Activated T-helper 1 cell treated with anti-CD3 and anti-CD28 coated beads, Interleukin-2, amount 50 U/mL, for 16 hours (primary cell): ENCODE measurements at regions not wholly inside any gene's neighbourhood (a gene's known extent, or its start where the extent isn't known, plus 50 kb on each side); places are given as distances from the start of the nearest gene placed in this dataset.

Experiments used
- DNase-seq, 2 donors: peaks; one replicate each; pipeline ENCODE4 v3.0.0-alpha.2; 2020; ENCODE audit warnings: low read depth in 1 of 2, low spot score in 1 of 2

DNA sequence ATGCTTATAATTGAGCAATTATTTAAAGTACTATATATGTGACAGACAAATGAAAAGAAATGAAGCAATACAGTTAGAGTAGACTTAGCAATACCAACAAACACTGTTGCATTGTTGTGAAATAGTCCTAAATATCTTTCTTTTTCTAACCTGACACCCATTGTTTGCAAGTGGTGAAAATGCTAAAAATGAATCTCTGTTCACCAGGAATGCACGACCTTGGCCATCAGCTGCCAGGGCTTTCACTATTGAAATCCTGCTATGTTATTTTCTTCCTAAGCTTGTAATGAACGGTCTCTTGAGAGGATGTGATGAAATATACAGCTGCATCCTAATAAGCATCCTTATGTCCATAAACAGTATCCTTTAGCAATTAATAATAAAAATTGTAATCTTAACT is 136.2 kb upstream of the MGAT5 start:
- no peak for DNase-seq

DNA sequence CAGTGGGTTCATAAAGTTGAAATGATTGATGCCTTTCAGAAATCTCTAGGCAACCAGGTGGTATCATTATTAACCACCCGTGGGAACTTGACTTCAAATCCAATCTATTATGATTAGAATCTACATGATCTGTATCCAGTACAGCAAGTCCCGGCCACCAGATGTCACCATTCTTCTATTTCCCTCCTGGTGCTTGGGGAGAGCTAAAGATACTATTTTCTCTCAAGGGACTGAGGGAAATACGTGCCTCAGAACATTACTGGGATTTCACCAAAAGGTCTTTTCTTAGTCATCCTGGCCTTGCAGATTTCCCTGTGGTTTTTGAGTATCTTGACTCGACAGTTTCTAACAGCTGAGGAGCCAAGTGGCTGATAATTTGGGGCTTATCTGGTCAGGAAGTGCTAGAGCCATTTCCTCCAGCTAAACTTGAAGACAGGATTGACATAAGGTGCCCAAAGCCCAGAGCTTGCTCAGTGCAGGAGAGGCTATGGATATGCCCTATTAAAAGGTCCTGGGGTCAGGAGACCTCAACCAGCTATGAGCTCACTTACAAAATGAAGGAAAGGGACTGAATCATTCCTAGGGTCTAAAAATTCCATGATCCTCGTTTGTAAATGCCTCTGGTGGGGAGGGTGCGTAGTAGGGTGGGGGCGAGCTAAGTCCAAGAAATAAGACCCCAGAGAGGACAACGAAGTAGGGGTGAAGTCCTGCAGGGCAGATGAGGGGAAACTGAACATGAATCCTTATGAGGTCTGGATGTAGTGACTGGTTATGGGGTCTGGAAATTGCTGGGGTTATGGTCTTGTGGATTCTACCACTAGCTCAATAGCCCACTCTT is 135.4 kb upstream of the MGAT5 start:
- peak; percentile 65 to 69 for DNase-seq

DNA sequence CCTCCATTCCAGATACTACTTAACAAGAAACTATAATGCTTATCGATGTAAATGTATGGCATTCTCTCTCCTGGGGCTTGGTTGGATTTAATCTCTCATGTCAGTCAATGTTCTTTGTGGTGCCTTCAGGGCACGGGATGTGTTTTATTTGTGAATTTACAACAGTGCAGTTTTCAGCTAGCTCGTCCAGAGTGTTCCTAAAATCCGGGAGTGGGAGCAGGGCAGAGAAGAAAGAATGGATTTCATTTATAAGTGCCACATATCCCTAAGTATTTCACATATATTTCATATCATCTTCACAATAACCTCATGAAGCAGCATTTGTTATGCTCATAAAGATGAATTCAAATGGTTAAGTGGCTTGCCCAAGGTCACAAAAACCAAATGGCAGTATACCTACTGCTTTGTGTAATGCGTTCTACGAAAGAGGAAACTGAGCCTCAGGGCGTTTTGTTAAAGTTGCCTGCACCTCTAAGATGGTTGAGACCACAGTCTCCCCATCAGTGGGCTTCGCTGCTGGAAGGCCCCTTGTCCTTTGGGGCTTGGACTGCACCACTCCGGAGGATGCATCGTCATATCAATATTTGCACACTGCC is 134.7 kb upstream of the MGAT5 start:
- no peak for DNase-seq

DNA sequence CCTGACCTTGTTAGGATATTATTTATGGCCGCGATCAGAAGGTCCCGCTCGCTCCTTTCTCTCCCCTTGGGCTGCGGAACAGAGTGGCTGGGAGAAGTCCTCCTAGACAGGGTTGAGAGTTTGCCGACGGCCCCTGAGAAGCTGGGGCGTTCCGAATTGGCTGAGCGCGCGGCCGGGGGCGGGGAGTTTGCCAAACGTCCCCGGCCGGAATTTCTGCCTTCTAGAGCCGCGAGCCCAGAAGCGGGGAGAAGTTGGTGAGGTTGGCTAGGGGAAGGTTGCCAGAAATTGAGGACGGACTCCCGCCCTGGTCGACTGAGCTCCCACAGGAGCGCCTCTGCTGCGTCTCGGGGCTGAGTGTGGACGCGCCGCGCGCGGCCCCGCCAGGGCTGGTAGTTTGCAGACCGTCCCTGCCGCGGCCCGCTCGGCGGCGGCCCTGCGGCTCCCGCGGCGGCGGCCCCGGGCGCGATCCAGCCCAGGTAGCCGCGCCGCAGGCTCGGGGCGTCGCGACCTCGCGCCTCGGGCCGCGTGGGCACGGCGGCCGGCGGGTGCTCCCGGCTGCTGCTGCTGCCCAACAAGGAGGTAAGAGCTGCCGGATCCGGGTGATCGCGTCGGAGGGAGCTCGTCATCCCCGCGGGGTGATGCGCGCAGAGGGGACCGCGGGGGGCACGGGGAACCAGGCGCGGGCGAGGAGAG is 134.0 kb upstream of the MGAT5 start:
- peak; percentile 50 to 70 for DNase-seq

DNA sequence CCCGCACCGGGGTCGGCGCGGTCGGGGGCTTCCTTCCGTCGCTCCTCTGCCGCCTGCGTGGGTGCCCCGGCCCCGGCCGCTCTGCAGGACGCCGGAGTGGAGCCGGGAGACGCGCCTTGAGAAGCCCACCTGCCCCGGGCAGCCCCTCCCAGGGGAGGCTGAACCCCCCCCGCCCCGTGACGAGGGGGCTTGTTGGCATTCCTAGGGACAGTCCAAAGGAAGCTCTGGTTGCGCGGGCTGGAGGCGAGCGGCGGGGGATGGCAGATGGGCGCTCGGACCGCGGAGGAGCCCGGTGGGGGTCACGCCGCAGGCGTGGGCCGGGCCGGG is 133.5 kb upstream of the MGAT5 start:
- DNase-seq = no peak

DNA sequence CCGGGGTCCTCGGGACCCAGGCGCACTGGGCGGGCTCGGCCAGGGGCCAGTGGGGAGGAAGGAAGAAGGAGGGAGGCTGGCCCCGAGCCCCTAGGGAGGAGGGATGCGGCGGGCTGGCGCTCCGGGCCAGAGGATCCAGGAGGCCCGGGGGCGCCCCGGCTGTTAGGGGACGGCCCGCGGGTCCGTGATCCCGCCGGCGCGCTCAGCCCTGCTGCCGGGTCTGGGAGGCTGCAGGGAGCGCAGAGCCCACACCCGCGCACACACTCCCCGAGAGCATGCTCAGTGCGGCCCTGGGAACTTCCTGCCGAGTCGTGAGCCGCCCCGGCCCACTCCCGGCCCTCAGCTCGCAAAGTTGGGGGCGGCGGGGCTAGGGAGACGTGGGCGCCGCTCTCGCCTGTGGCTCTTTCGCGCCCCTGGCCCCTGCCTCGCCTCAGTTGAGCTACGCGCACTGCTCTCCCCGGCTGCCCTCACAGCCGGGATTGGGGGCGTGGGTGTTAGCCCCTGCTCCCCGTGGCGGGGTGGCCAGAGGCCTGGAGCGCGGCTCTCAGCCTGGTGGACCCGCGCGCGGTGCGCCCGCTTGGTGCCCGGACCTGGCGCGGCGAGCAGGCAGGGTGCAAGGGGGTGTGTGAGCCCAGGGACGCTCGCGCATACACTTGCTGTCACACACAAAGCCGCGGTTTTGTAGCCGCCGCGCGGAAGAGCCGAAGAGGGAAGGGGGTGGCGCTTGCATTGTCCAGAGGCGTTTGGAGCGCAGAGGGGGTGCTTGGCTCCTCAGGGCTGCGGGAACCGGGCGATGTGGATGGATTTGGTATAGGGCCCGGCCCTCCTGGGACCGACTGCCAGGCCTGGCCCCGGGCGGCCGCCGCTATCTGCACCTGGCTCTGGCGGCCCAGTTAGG is 132.9 kb upstream of the MGAT5 start:
- peak in 1 of 2 donors; percentile 52 for DNase-seq

DNA sequence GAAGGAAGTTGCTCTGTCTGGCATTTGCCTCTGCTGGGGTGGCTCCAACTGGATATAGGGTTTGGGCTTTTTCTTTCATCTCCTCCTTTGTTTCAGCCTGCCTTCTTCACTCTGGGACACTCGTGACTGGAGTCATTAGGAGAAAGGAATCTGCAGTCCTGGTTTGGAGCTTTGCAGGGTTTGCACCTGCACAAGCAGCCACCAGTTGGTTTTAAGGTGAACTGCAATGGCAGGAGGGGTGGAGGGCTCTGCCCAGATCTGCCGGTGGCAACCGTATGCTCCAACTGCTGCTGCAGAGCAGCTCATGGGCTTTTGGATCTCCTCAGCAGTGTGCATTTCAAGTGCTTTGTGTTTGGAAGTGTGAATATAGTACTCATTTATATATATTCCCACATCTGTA is 131.3 kb upstream of the MGAT5 start:
- no peak for DNase-seq

DNA sequence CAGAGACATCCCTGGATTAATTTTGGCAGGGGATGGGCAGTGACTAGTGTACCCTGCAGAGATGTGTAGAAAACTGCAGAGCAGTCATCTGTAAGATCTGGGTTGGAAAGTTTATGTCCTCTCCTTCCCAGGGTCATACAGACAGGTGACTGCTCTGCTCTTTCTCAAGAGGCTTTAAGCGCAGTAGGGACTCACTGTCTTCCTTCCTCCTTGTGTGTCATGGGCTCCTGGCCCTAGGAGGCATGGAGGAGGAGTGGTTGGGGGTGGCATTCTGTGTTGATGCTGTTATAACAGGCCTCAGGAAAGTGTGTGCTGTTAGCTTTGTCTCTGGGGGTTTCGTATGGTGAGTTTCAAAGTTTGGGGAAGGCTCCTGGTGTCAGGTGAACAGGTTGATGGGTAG is 130.5 kb upstream of the MGAT5 start:
- no peak for DNase-seq

DNA sequence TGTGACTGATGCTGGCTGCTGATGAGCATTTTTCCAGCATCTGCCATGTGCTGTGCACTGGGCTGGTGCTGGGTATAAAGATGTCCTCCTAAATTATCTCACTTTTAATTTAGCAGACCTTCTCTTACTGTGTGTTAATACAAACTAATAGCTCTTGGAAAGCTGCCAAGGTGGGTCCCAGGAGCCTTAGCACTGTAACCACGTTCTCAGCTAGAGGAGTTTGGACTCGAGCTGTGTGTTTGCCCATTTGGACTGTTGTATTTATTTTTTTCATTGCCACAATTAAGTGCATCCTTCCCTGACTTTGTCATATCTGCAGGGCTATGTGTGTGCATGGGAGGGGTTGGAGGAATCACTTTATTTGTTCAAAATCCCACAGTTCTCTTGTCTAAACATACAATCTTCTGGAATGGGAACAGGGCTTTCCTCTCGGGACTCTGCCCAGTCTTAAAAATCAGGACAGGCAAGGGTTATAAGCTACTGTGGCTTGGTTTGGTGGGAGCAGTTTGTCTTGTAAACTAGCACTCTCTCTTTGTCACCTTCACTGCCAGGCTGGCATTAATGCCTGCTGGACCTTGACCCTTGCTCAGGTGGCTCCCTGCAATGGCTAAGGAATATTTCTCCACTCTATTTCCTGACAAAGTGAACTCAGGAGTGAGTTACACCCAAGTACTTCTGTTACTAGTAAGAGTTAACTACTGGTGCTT is 129.7 kb upstream of the MGAT5 start:
- DNase-seq = no peak

DNA sequence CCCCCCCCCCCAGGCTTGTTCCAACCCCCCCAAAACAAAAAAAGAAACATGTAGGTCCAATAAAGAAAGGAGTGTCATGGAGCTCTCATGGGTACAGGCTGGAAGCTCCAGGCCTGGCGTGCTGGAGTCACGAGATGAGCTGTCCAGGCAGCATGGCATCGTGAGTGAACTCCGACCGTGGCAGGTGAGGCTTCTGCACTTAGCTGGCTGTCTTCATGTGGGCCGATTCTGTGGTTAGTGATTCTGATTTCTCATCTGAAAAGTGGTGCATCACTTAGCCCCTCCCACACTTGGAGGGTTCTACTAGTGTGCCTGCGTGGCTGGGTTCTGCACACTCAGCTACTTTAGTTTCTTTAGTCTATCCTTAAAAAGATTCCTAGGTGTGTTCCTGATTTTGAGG is 126.4 kb upstream of the MGAT5 start:
- DNase-seq = peak in 1 of 2 donors; percentile 38

DNA sequence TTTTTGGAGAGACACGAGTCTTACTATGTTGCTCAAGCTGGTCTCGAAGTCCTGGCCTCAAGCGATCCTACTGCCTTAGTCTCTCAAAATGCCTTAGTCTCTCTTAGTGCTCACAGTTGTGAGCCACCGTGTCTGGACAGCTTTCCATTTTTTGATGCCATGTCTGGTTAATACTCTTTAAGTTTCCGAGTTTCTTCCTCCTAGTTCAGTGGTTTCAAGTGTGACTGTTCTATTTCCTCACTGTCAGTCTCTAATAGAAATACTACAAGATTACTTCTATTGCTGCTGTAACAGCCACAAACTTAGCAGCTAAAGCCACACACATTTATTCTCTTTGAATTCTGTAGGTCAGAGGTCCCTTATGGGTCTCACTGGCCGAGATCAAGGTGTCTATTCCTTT is 125.1 kb upstream of the MGAT5 start:
- DNase-seq = no peak

DNA sequence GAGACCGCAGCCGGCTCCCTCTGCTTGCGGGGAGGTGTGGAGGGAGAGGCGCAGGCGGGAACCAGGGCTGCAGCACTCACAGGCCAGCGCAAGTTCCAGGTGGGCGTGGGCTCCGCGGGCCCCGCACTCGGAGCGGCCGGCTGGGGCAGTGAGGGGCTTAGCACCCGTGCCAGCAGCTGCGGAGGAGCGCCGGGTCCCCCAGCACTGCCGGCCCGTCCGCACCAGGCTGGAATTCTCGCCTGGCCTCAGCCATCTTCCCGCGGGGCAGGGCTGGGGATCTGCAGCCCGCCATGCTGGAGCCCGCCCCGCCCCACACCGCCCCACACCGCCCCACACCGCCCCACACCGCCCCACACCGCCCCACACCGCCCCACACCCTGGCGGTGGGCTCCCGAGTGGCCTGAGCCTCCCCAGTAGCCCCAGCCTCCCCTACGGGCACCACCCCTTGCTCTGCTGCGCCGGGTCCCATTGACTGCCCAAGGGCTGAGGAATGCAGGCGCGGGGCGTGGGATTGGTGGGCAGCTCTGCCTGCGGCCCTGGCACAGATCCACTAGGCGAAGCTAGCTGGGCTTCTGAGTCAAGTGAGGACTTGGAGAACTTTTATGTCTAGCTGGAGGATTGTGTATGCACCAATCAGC is 123.9 kb upstream of the MGAT5 start:
- no peak for DNase-seq

DNA sequence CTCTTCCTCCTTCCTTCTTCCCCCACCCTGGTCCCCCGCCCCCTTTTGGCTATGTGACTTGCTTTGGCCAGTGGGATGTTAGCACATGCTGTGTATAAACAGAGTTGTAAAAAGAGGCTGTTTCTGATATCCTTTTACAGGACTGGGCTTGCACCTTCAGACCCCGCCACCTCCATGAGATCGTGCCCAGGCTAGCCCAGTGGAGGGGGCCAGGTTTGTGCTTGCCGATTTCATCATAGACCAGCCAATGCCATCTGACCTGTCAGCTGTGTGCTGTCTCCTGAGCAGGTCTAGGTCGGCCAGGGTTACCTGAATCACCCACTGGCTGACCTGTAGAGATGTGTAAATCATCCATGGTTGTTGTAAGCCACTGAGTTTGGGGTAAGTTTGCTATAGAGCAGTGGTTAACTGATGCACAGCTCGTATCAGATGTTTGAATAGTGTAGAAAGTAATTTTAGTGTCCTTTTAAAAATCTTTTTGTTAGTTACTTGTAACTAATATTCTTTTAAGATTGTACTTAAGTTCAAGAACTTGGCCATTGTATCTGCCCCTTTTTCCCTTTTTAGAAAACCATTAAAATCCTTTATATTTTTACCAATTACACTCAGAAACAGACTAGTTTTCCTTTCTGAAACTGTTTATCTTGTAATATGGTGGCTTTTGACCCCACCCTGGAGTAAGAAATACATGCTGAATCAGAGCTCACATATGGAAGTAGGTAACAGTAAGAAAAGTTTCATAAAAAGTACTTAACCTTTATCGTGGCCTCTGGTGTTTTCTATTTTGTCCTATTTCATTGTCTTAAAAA is 122.0 kb upstream of the MGAT5 start:
- DNase-seq = no peak

DNA sequence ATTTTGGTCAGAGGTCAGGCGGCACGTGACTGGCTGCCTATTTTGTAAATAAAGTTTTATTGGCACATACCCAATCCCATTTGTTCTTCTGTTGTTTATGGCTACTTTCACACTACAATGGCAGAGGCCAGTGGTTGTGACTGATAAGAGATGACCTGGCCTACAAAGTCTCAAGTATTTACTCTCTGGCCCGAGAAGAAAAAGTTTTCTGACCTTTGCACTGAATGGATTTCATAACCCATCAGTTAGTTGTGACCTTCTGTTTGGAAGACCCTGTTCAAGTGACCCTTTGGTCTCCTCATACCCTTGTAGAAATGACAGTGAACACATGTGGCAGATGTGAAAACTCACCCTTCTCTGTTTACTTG is 121.4 kb upstream of the MGAT5 start:
- no peak for DNase-seq

DNA sequence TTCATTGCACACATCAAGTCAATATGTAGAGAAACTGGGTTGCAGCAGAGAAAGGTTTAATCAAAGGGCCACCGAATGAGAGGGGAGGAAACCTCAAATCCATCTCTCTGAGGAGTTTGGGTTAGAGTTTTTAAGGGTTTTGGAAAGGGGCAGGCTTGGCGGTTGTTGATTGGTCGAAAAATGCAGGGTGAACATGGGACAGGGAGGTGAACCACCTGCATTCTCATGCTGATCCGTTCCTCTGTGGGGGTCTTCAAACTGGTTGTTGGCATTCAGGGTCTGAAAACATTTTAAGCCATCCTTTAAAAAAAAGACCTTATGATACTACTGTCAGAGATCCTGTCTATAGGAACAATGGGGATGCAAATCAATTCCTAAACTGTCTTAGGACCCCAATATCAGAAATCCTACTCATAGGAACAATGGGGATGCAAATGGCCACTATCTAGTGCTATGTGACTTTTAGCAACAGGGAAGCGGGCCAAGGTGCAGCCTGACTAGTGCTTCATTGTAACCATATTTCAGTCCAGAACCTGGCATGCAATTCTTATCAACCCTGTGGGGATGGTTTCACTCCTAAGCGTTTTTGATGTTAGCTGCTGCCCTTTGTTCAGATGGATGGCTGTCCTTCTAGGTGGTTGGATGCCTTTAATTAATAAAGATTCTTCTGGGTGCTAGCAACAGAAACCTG is 120.1 kb upstream of the MGAT5 start:
- no peak for DNase-seq

DNA sequence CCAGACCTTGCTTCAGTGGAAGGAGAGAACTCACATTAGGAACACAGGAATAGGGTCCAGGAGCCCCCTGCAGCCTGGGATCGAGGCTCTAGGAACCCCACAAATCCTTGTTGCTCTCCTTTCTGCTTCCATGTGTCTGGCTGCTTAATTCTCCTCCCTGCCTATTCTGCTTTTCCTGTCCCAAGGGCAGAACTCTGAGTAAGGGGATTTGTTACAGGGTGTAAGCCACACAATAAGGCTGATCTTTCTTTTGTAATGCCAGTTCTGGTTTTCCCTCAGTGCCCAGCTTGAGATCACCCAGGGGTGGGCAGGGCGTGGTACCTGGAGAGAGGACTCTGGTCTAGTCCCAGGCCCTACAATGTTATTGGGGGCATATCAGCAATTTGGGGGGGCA is 119.6 kb upstream of the MGAT5 start:
- DNase-seq = no peak

DNA sequence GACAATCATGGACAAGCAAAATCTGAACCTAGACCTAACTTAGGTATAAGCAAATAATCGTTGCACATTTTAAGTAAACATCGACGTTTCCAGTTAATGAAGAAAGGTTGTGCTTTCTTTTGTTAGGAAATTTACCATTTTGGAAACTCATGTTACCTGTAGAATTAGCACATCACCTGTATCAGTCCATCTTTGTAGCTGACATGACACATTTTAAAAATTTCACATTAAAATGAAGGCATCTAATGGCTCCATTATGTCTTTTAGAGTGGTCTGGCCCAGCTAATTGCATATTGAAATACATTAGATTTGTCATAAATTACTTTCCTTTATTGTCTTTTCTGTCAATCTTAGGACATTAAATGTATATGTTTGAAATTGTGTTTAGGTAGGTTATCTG is 119.0 kb upstream of the MGAT5 start:
- no peak for DNase-seq

DNA sequence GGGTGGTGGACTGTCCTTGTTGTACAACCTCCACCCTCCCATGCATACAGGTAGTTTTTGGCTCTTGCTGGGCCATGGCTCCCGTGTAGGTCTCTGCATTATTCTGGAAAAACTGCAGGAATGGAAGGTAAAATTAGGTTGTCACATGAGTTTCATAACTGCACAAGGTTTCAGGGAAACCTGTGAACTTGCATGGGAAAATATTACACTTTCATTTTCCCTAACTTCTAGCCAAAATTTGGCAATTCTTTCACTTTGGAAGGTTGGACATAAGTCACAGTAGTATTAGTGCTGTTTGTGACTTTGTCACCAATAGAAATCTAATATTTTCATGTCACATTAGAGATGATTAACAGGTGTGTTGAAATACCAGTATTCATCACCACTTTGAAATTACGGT is 118.1 kb upstream of the MGAT5 start:
- DNase-seq = no peak

DNA sequence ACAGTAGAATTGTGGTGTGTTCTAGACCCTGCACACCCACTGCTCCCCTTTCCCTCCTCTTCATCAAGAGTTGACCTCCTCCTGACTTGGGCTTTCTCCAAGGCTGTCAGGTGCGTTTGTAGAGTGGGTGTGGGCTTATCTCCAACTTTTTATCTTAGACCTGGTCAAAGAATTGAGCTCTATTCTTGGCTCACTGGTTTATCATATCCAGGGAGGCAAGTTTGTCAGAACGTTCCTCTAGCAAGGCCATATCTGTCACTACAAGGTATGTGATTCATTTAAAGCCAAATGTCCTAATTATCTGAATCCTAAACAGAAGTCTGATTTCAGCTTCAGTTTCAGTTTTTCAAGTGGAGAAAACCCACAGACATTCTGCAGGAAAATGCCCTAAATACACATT is 117.1 kb upstream of the MGAT5 start:
- DNase-seq = no peak
